Esophagus squamous epithelium (tissue), 5 donors: ENCODE measurements at regions not wholly inside any gene's neighbourhood (a gene's known extent, or its start where the extent isn't known, plus 50 kb on each side); places are given as distances from the start of the nearest gene placed in this dataset.

Source experiments
- DNase-seq: peaks from one replicate; lab custom pipeline; 2025; lab: John Stamatoyannopoulos, UW
- H3K27ac ChIP-seq, 4 donors: fragments of 200-600 bp; sonication (generic); one replicate each; pipeline ENCODE4 v1.5.1; 2016 to 2019; ENCODE audit warnings: mild to moderate bottlenecking in 1 of 4
- H3K27me3 ChIP-seq, 4 donors: fragments of 200-600 bp; sonication (generic); 1 replicate in 3 of 4; 2 replicates in 1 of 4; pipeline versions ENCODE4 v1.5.1 to v1.6.0; 2017 to 2021; ENCODE audit warnings: antibody characterized with exemption in 1 of 4
- H3K36me3 ChIP-seq, 3 donors: fragments of 200-600 bp; sonication (generic); one replicate each; pipeline ENCODE4 v1.5.1; 2016 to 2019
- H3K4me1 ChIP-seq, 3 donors: fragments of 200-600 bp; sonication (generic); one replicate each; pipeline ENCODE4 v1.5.1; 2017 to 2019
- H3K4me3 ChIP-seq, 4 donors: fragments of 200-600 bp; sonication (generic); 1 replicate in 3 of 4; 2 replicates in 1 of 4; pipeline ENCODE4 v1.5.1; 2016 to 2019; ENCODE audit warnings: mild to moderate bottlenecking in 2 of 4, moderate library complexity in 1 of 4
- H3K9me3 ChIP-seq, 3 donors: fragments of 200-600 bp; sonication (generic); one replicate each; pipeline ENCODE4 v1.5.1; 2016 to 2019
- CTCF ChIP-seq, 6 experiments: fragments of 450-650 bp in 4 of 6; fragments of 200-600 bp in 2 of 6; sonication (generic) in 2 of 6; IDR thresholded peaks; one replicate each; pipeline ENCODE4 v1.5.1; 2016 to 2019; ENCODE audit warnings: antibody characterized with exemption in 6 of 6, mild to moderate bottlenecking in 4 of 6, moderate library complexity in 4 of 6
- POLR2A ChIP-seq, 4 donors: fragments of 450-650 bp; IDR thresholded peaks; one replicate each; pipeline ENCODE4 v1.6.1; 2017; ENCODE audit warnings: antibody characterized with exemption in 4 of 4, mild to moderate bottlenecking in 4 of 4, moderate library complexity in 3 of 4
- WGBS, 2 donors: methylation state at CpG; one replicate each; pipeline ENCODE4 v1.1.5; 2018; 5-methylcytosine and 5-hydroxymethylcytosine counted together
- intact Hi-C: fragments of 100-400 bp; cut with DNase I; formaldehyde crosslinking; loops from one replicate; pipeline ENCODE4 v1.15.0; 2022
- donor health status: DM: yes; HTN: yes; CAD: no.

DNA sequence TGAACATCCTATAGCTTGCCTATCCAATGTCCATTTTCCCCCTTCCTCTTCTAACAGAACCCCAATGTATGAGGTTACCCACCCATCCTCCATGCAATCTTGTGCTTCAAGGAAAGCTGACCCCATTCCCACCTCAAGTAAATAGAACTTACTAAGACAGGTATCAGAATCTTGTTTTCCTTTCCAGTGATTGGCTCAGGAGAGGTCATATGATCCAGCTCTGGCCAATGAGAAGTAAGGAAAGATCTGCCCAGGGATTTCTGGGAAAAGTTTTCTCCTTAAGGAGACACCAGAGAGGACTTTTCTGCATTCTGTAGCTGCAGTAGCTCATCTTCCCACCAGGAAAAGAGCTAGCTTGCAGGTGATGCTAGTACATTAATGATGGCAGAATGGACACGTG is 341.8 kb upstream of the ZFP64 start:
- WGBS, 2 donors = 74 to 89% methylated on average over 1 of the region's 1 CpG
- no peak for DNase-seq
- no peak overlapping the region for H3K4me3 ChIP-seq
- peaks cover 0 to 23% (median 0%) of the 10 kb centered on the region in 4 donors for H3K27me3 ChIP-seq
- TF ChIP-seq POLR2A (IDR thresholded peaks at IDR 0.05) = no peak
- no peak for TF ChIP-seq CTCF (IDR thresholded peaks at IDR 0.05)
- intact Hi-C loops = no loop called here
- peaks cover 0 to 6% (median 0%) of the 10 kb centered on the region in 3 donors for H3K4me1 ChIP-seq
- no peaks in the 10 kb centered on the region for H3K36me3 ChIP-seq
- no peak overlapping the region for H3K27ac ChIP-seq
- H3K9me3 ChIP-seq = no peaks in the 10 kb centered on the region

DNA sequence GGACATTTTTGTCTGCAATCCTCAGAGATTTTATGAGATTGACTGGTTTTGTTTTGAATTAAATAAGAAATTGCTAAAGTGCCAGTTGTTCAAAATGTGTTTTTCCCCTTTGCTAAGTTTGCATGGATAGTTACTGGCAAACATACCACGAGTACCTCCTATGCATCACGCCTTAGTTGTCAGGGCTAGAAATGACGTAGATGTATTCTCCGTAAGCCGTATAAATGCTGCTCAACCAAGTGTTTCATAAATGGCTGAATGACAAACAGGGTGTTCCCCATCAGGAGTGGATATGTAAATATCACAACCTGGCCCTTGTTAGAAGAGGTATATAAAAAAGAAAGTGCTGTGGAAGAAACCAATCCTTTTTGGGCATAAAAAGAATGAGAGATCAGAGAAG is 341.1 kb upstream of the ZFP64 start:
- H3K27me3 ChIP-seq = peaks cover 0 to 20% (median 0%) of the 10 kb centered on the region in 4 donors
- TF ChIP-seq POLR2A (IDR thresholded peaks at IDR 0.05) (no peak), CTCF (IDR thresholded peaks at IDR 0.05) (no peak)
- H3K27ac ChIP-seq = no peak overlapping the region
- H3K4me1 ChIP-seq = peaks cover 0 to 6% (median 0%) of the 10 kb centered on the region in 3 donors
- H3K4me3 ChIP-seq = no peak overlapping the region
- intact Hi-C loops = no loop called here
- WGBS, 2 donors = 64 to 67% methylated on average over 5 of the region's 5 CpGs
- H3K9me3 ChIP-seq = no peaks in the 10 kb centered on the region
- H3K36me3 ChIP-seq = no peaks in the 10 kb centered on the region
- no peak for DNase-seq

- no peak overlapping the region for H3K27ac ChIP-seq
- 56 to 67% methylated on average over 1 of the region's 1 CpG for WGBS, 2 donors
- H3K27me3 ChIP-seq = peaks cover 0 to 20% (median 0%) of the 10 kb centered on the region in 4 donors
- peaks cover 0 to 6% (median 0%) of the 10 kb centered on the region in 3 donors for H3K4me1 ChIP-seq
- no peak overlapping the region for H3K4me3 ChIP-seq
- H3K9me3 ChIP-seq = no peaks in the 10 kb centered on the region
- intact Hi-C loops = no loop called here
- no peak for DNase-seq
- H3K36me3 ChIP-seq = no peaks in the 10 kb centered on the region
- TF ChIP-seq CTCF (IDR thresholded peaks at IDR 0.05) (no peak), POLR2A (IDR thresholded peaks at IDR 0.05) (no peak)
Observed at GRCh38 chr20:52530571-52530970, 339.0 kb upstream of the ZFP64 start.

GRCh38 chr20:52529826-52530225 is 338.2 kb upstream of the ZFP64 start:
- WGBS, 2 donors = 21% methylated on average over 7 of the region's 7 CpGs
- no peak for DNase-seq
- intact Hi-C loops = no loop called here

GRCh38 chr20:52524861-52525260 is 333.3 kb upstream of the ZFP64 start:
- no peak overlapping the region for H3K27ac ChIP-seq
- no peak overlapping the region for H3K4me3 ChIP-seq
- no peak for DNase-seq
- H3K9me3 ChIP-seq = peaks cover 0 to 4% (median 0%) of the 10 kb centered on the region in 3 donors
- 62 to 89% methylated on average over 2 of the region's 2 CpGs for WGBS, 2 donors
- peaks cover 0 to under 1% (median 0%) of the 10 kb centered on the region in 3 donors for H3K4me1 ChIP-seq
- H3K27me3 ChIP-seq = peaks cover 0 to 11% (median 0%) of the 10 kb centered on the region in 4 donors
- TF ChIP-seq POLR2A (IDR thresholded peaks at IDR 0.05) (no peak), CTCF (IDR thresholded peaks at IDR 0.05) (no peak)
- H3K36me3 ChIP-seq = no peaks in the 10 kb centered on the region
- intact Hi-C loops = no loop called here

More at GRCh38 chr20:52529826-52530225, 338.2 kb upstream of the ZFP64 start:
- Histone ChIP-seq H3K27me3 (peaks cover 0 to 20% (median 0%) of the 10 kb centered on the region in 4 donors), H3K27ac (no peak overlapping the region), H3K4me1 (peaks cover 0 to 6% (median 0%) of the 10 kb centered on the region in 3 donors), H3K36me3 (no peaks in the 10 kb centered on the region), H3K4me3 (no peak overlapping the region), H3K9me3 (no peaks in the 10 kb centered on the region)
- TF ChIP-seq CTCF (IDR thresholded peaks at IDR 0.05) = no peak
- TF ChIP-seq POLR2A (IDR thresholded peaks at IDR 0.05) = no peak
